CD14-positive monocyte (primary cell): ENCODE measurements at regions not wholly inside any gene's neighbourhood (a gene's known extent, or its start where the extent isn't known, plus 50 kb on each side); places are given as distances from the start of the nearest gene placed in this dataset.

Experiments used
- DNase-seq, 3 donors: peaks; one replicate each; pipeline ENCODE4 v3.0.0-alpha.2; 2011 to 2022
- H2AFZ ChIP-seq: 2 replicates; pipeline ENCODE4 v1.6.0; 2012; ENCODE audit warnings: mild to moderate bottlenecking, low read depth, low read length, inconsistent platforms; ENCODE audit not compliant: insufficient read depth, poor library complexity, severe bottlenecking
- H3K27ac ChIP-seq, 2 donors: 1 replicate in 1 of 2; 2 replicates in 1 of 2; pipeline ENCODE4 v1.5.1; 2012 to 2013; ENCODE audit warnings: low read length in 2 of 2, control low read depth in 1 of 2, inconsistent platforms in 1 of 2, low read depth in 1 of 2, mild to moderate bottlenecking in 1 of 2
- H3K27me3 ChIP-seq, 2 donors: one replicate each; pipeline versions ENCODE4 v1.6.0 to v1.6.1; 2011 to 2013; ENCODE audit warnings: low read length in 2 of 2; ENCODE audit not compliant: control insufficient read depth in 2 of 2, insufficient read depth in 2 of 2
- H3K36me3 ChIP-seq, 2 donors: replicated peaks in 1 of 2; 1 replicate in 1 of 2; 2 replicates in 1 of 2; pipeline versions ENCODE4 v1.5.1 to v1.6.1; 2012 to 2013; ENCODE audit warnings: low read length in 2 of 2, control low read depth in 1 of 2, inconsistent platforms in 1 of 2, mild to moderate bottlenecking in 1 of 2; ENCODE audit not compliant: insufficient read depth in 2 of 2, control insufficient read depth in 1 of 2
- H3K4me1 ChIP-seq, 2 donors: 1 replicate in 1 of 2; 2 replicates in 1 of 2; pipeline versions ENCODE4 v1.5.1 to v1.6.1; 2012 to 2013; ENCODE audit warnings: low read length in 2 of 2, control low read depth in 1 of 2, inconsistent platforms in 1 of 2, mild to moderate bottlenecking in 1 of 2, moderate library complexity in 1 of 2; ENCODE audit not compliant: insufficient read depth in 2 of 2, control insufficient read depth in 1 of 2
- H3K4me2 ChIP-seq: replicated peaks from 2 replicates; pipeline ENCODE3; 2012; ENCODE audit warnings: low read length, moderate library complexity, mild to moderate bottlenecking; ENCODE audit not compliant: poor library complexity, severe bottlenecking; ENCODE audit errors: extremely low read depth
- H3K4me3 ChIP-seq, 3 experiments: fragments of 200-600 bp in 1 of 3; sonication (generic) in 1 of 3; replicated peaks in 1 of 3; 1 replicate in 2 of 3; 2 replicates in 1 of 3; pipeline ENCODE4 v1.5.1; 2011 to 2013; ENCODE audit warnings: low read length in 3 of 3, mild to moderate bottlenecking in 3 of 3, control low read depth in 2 of 3, low read depth in 2 of 3, inconsistent platforms in 1 of 3, moderate library complexity in 1 of 3
- H3K79me2 ChIP-seq: 2 replicates; pipeline ENCODE4 v1.6.0; 2012; ENCODE audit warnings: mild to moderate bottlenecking, control low read depth, inconsistent platforms, low read length, moderate library complexity; ENCODE audit not compliant: insufficient read depth
- H3K9ac ChIP-seq: 2 replicates; pipeline ENCODE4 v1.6.0; 2017; ENCODE audit warnings: low read length, mild to moderate bottlenecking; ENCODE audit not compliant: insufficient read depth, poor library complexity, severe bottlenecking
- H3K9me3 ChIP-seq, 2 donors: replicated peaks in 1 of 2; 1 replicate in 1 of 2; 2 replicates in 1 of 2; pipeline versions ENCODE4 v1.5.1 to v1.6.1; 2012 to 2013; ENCODE audit warnings: low read length in 2 of 2, control low read depth in 1 of 2; ENCODE audit not compliant: control insufficient read depth in 1 of 2, insufficient read depth in 1 of 2
- H4K20me1 ChIP-seq: 2 replicates; pipeline ENCODE4 v1.6.0; 2012; ENCODE audit warnings: mild to moderate bottlenecking, low read length, control low read depth, moderate library complexity; ENCODE audit not compliant: insufficient read depth
- H3K27ac Mint-ChIP-seq, 7 donors: one replicate each; pipeline ENCODE4 v1.8.0; 2020; ENCODE audit warnings: mild to moderate bottlenecking in 7 of 7, mixed read lengths in 7 of 7, moderate library complexity in 6 of 7, inconsistent platforms in 2 of 7
- H3K27me3 Mint-ChIP-seq, 3 donors: one replicate each; pipeline ENCODE4 v1.8.0; 2021 to 2022; ENCODE audit warnings: low read depth in 3 of 3, mild to moderate bottlenecking in 3 of 3, mixed read lengths in 3 of 3, moderate library complexity in 3 of 3, inconsistent platforms in 1 of 3
- H3K36me3 Mint-ChIP-seq, 2 donors: one replicate each; pipeline ENCODE4 v1.8.0; 2020; ENCODE audit warnings: mixed read lengths in 2 of 2, inconsistent platforms in 1 of 2, mild to moderate bottlenecking in 1 of 2
- H3K4me1 Mint-ChIP-seq: one replicate; pipeline ENCODE4 v1.8.0; 2020; ENCODE audit warnings: mild to moderate bottlenecking, mixed read lengths
- H3K4me3 Mint-ChIP-seq, 2 donors: one replicate each; pipeline ENCODE4 v1.8.0; 2020; ENCODE audit warnings: mild to moderate bottlenecking in 2 of 2, mixed read lengths in 2 of 2, moderate library complexity in 1 of 2
- H3K9me3 Mint-ChIP-seq, 7 donors: one replicate each; pipeline ENCODE4 v1.8.0; 2020 to 2022; ENCODE audit warnings: mixed read lengths in 7 of 7, mild to moderate bottlenecking in 6 of 7, moderate library complexity in 6 of 7, inconsistent platforms in 2 of 7
- WGBS: methylation state at CpG from one replicate; pipeline ENCODE4 v1.1.5; 2013; ENCODE audit warnings: missing lambda C conversion rate; ENCODE audit not compliant: insufficient coverage; 5-methylcytosine and 5-hydroxymethylcytosine counted together
- intact Hi-C, 2 donors: fragments of 100-400 bp; cut with micrococcal nuclease; formaldehyde crosslinking; loops; one replicate each; pipeline versions ENCODE4 v1.15.0 to v1.15.1; 2023
- TF ChIP-seq, protein P1 (sequence below): fragments of 200-600 bp; IDR thresholded peaks from one replicate; pipeline ENCODE4 v1.8.0; 2022; ENCODE audit warnings: antibody characterized with exemption, mild to moderate bottlenecking

DNA sequence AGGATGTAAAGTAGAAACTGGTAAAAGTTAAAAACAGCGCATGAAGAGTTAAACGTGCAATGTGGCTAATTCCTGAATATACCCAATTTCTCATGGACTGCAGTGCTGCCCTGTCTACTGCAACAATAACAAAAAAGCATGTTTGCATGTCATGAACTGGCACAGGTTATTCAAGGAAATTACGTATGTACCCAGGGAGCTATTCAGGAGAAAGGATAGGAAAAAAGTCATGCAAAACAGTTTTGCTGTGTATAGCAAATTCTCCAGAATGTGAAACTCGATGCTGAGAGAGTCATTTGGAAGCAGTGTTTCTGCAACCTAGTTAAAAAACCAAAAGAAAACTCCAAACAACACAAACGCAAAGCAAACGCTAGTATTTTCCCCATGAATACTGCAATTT lies 381.5 kb upstream of the PRKX start:
- Histone ChIP-seq H3K36me3 (no peaks in the 10 kb centered on the region), H3K9me3 (no peaks in the 10 kb centered on the region), H4K20me1 (no peaks in the 10 kb centered on the region), H3K79me2 (no peaks in the 10 kb centered on the region), H3K4me1 (no peaks in the 10 kb centered on the region), H3K4me3 (no peak overlapping the region), H3K4me2 (no peak overlapping the region), H3K27ac (no peak overlapping the region), H2AFZ (no peak overlapping the region), H3K9ac (no peak overlapping the region), H3K27me3 (no peaks in the 10 kb centered on the region)
- WGBS: no CpG with 5 or more reads among the region's 6 CpGs
- H3K27me3 Mint-ChIP-seq: peaks cover 0 to 2% (median 0%) of the 10 kb centered on the region in 3 donors
- DNase-seq: no peak
- intact Hi-C loops: no loop called here
- H3K36me3 Mint-ChIP-seq: no peaks in the 10 kb centered on the region
- TF ChIP-seq, protein P1, sequence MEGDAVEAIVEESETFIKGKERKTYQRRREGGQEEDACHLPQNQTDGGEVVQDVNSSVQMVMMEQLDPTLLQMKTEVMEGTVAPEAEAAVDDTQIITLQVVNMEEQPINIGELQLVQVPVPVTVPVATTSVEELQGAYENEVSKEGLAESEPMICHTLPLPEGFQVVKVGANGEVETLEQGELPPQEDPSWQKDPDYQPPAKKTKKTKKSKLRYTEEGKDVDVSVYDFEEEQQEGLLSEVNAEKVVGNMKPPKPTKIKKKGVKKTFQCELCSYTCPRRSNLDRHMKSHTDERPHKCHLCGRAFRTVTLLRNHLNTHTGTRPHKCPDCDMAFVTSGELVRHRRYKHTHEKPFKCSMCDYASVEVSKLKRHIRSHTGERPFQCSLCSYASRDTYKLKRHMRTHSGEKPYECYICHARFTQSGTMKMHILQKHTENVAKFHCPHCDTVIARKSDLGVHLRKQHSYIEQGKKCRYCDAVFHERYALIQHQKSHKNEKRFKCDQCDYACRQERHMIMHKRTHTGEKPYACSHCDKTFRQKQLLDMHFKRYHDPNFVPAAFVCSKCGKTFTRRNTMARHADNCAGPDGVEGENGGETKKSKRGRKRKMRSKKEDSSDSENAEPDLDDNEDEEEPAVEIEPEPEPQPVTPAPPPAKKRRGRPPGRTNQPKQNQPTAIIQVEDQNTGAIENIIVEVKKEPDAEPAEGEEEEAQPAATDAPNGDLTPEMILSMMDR: no peak
- no peak overlapping the region for H3K27ac Mint-ChIP-seq
- no peak overlapping the region for H3K4me3 Mint-ChIP-seq
- H3K9me3 Mint-ChIP-seq: peaks cover 0 to 7% (median 5%) of the 10 kb centered on the region in 7 donors
- no peaks in the 10 kb centered on the region for H3K4me1 Mint-ChIP-seq

DNA sequence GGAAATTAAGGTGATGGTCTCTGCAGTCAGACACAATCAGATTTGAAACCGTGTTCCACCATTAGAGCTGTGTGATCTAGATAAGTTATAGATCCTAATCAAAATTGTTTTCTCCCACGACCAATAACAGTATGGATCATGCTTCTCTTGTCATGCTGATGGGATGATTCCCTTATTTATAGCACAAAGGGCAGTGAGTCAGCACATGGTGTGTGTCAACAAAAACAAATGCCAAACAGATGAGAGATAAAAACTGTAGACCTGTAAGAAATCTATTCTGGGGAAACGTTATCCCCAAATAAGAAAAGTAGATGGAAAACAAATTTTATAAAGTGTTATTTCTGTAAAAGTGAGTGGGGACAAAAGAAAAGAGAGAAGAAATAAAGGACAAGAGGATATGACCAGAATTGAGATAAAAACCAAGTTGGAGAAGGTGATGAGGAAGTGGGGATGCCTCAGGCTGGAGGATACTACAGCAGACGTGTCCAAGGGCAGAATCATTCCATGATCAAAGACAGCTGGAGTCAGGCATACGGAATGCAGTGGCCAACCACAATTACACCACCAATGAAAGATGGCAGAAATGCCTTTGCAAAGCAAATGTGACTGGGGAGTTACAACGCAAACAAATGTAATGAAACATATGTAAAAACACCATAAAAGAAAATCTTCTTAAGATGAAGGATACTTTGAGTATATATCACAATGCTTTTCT lies 377.8 kb upstream of the PRKX start:
- H3K4me3 ChIP-seq: no peak overlapping the region
- DNase-seq: no peak
- Mint-ChIP-seq H3K27ac (peak overlapping the region in 1 of 7 donors; percentile 3), H3K27me3 (peaks cover 0 to 2% (median 1%) of the 10 kb centered on the region in 3 donors), H3K9me3 (peaks cover 0 to 9% (median 3%) of the 10 kb centered on the region in 7 donors), H3K4me3 (no peak overlapping the region), H3K4me1 (no peaks in the 10 kb centered on the region), H3K36me3 (no peaks in the 10 kb centered on the region)
- H3K36me3 ChIP-seq: no peaks in the 10 kb centered on the region
- H3K27ac ChIP-seq: no peak overlapping the region
- H3K27me3 ChIP-seq: no peaks in the 10 kb centered on the region
- H3K4me2 ChIP-seq: no peak overlapping the region
- no peak overlapping the region for H2AFZ ChIP-seq
- H3K9ac ChIP-seq: no peak overlapping the region
- intact Hi-C loops: no loop called here
- WGBS: no CpG with 5 or more reads among the region's 6 CpGs
- no peaks in the 10 kb centered on the region for H3K9me3 ChIP-seq
- TF ChIP-seq, protein P1: no peak
- H3K79me2 ChIP-seq: no peaks in the 10 kb centered on the region
- no peaks in the 10 kb centered on the region for H4K20me1 ChIP-seq
- H3K4me1 ChIP-seq: no peaks in the 10 kb centered on the region
